ENCODE measurements at regions not wholly inside any gene's neighbourhood (a gene's known extent, or its start where the extent isn't known, plus 50 kb on each side); places are given as distances from the start of the nearest gene placed in this dataset.

GRCh38 chr4:18691431-18692200 is 670.1 kb upstream of the LCORL start:
- H3K79me2 ChIP-seq (ENCODE audit: control insufficient read depth, insufficient read depth, low read length) = no peaks in the 10 kb centered on the region
- no peak overlapping the region for H3K9ac ChIP-seq (replicated peaks; ENCODE audit: extremely low read depth, insufficient read depth, low read length)
- no peaks in the 10 kb centered on the region for H3K9me3 ChIP-seq (replicated peaks; ENCODE audit: control insufficient read depth, insufficient read depth, low read length)
- H3K4me3 ChIP-seq (replicated peaks in 1 of 3; ENCODE audit: insufficient read depth in 1 of 3, low read depth in 1 of 3, low read length in 3 of 3) = no peak overlapping the region
- dilution Hi-C loops (cut with MboI; ENCODE audit: extremely low pct_ligation_motif_present, low sequenced_read_pairs) (no loop called here), intact Hi-C loops (cut with micrococcal nuclease) (no loop called here)
- no peaks in the 10 kb centered on the region for H4K20me1 ChIP-seq (replicated peaks; ENCODE audit: control insufficient read depth, extremely low read depth, insufficient read depth, low read length)
- ChIA-PET CTCF (interaction anchor here (2.0 kb wide), 1 partner anchor 1557 kb away, joined by 5 read pairs; no protein-coding TSS in a partner anchor), POLR2A (no interaction called here)
- H3K4me2 ChIP-seq (ENCODE audit: insufficient read depth, low read length) = no peak overlapping the region
- H3K4me1 ChIP-seq (ENCODE audit: control insufficient read depth, extremely low read depth, insufficient read depth, low read length) = no peaks in the 10 kb centered on the region
- no peak overlapping the region for H2AFZ ChIP-seq (ENCODE audit: low read depth, low read length)
- no peak for FAIRE-seq
- no peaks in the 10 kb centered on the region for H3K9me1 ChIP-seq (replicated peaks; ENCODE audit: control insufficient read depth, extremely low read depth, insufficient read depth, low read length)
- TF ChIP-seq GATA2 (IDR thresholded peaks at IDR 0.05; ENCODE audit: insufficient read depth, insufficient read length, low read depth, low read length) (no peak), FOS (IDR thresholded peaks at IDR 0.05; ENCODE audit: borderline replicate concordance, insufficient read depth, low read length) (no peak), POLR2AphosphoS5 (IDR thresholded peaks at IDR 0.05; ENCODE audit: insufficient read depth, low read depth, low read length) (no peak), EZH2 (IDR thresholded peaks at IDR 0.05; ENCODE audit: borderline replicate concordance, low read depth, low read length, severe bottlenecking) (no peak), MYC (IDR thresholded peaks at IDR 0.05; ENCODE audit: low read depth, low read length) (no peak), JUN (IDR thresholded peaks at IDR 0.05; ENCODE audit: borderline replicate concordance, insufficient read depth, insufficient read length, low read depth) (no peak), CTCF (IDR thresholded peaks at IDR 0.05; ENCODE audit: extremely low read depth in 1 of 2, insufficient read depth in 1 of 2, low read depth in 1 of 2, low read length in 2 of 2) (no peak), POLR2A (IDR thresholded peaks at IDR 0.05; ENCODE audit: low read depth, low read length) (no peak), MAX (IDR thresholded peaks at IDR 0.05; ENCODE audit: insufficient read depth, insufficient read length) (no peak)
- H3K27me3 ChIP-seq (ENCODE audit: control insufficient read depth in 2 of 2, insufficient read depth in 2 of 2, low read length in 2 of 2) = no peaks in the 10 kb centered on the region
- no peak for DNase-seq (ENCODE audit: low read depth, low spot score)
- no peaks in the 10 kb centered on the region for H3K36me3 ChIP-seq (ENCODE audit: control insufficient read depth in 2 of 2, extremely low read depth in 1 of 2, insufficient read depth in 2 of 2, low read length in 2 of 2)
- no peak overlapping the region for H3K27ac ChIP-seq (ENCODE audit: insufficient read depth, low read depth, low read length)
- BruUV-seq (replicated peaks) = no TSS peak

All from endothelial cell of umbilical vein (primary cell).